ENCODE measurements at regions not wholly inside any gene's neighbourhood (a gene's known extent, or its start where the extent isn't known, plus 50 kb on each side); places are given as distances from the start of the nearest gene placed in this dataset.

- no peak for TF ChIP-seq CTCF (IDR thresholded peaks at IDR 0.05; ENCODE audit: low read depth, low read length)
- no peak for TF ChIP-seq EZH2phosphoT487 (IDR thresholded peaks at IDR 0.05; ENCODE audit: low read depth)
Observed at GRCh38 chr14:45906257-45906656, 653.3 kb upstream of the MIS18BP1 start.

Measured in OCI-LY3 (cell line).